ENCODE measurements at regions not wholly inside any gene's neighbourhood (a gene's known extent, or its start where the extent isn't known, plus 50 kb on each side); places are given as distances from the start of the nearest gene placed in this dataset.
"Not testable (repeated sequence)": the region's sequence is repeated elsewhere in the genome, so short reads cannot be mapped to it uniquely, and the experiment has no call there.

DNA sequence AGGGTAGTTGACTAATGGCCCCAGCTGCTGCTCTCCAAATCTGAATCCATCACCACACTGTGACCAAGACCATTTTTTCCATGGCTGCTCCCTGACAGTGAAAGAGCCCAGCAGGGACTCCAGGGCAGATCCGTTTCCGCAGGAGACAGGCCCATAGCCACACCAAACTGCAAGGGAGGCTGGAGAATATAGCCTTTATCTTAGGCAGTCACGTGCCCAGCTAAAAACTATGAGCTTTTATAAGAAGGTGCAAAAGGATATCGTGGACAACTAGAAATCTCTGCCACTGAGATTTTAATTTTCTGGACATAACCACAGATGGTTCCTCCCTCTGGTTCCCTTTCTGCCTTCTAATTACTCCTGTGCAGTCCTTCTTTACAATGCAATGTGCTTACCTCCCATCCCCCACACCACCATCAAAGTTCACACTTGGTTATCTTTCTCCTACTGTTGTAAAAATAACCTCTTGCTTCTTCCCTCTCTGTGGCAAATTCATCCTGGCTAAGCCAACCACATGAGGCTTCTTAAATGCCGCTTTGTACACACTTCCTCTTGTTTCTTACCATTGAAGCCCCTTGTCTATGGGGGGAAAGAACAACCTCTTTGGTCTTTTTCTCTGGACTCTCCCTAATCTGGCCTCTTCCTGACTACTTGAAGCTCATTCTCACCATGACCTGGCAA, 233.7 kb downstream of the SHQ1 start:
- Histone ChIP-seq H3K27ac (no peak overlapping the region), H3K9me3 (peaks cover 0 to 12% (median 0%) of the 10 kb centered on the region in 4 donors), H3K27me3 (no peaks in the 10 kb centered on the region), H3K4me1 (no peaks in the 10 kb centered on the region), H3K4me3 (no peak overlapping the region), H3K36me3 (no peaks in the 10 kb centered on the region)
- 74 to 87% methylated on average over 5 of the region's 5 CpGs for WGBS, 2 donors
- no peak for TF ChIP-seq POLR2A (IDR thresholded peaks at IDR 0.05)
- no peak for DNase-seq (ENCODE audit: low spot score in 2 of 2)

- Histone ChIP-seq H3K4me3 (no peak overlapping the region), H3K9me3 (peaks cover 0 to 12% (median 0%) of the 10 kb centered on the region in 4 donors), H3K36me3 (no peaks in the 10 kb centered on the region), H3K27me3 (no peaks in the 10 kb centered on the region), H3K27ac (no peak overlapping the region), H3K4me1 (no peaks in the 10 kb centered on the region)
- TF ChIP-seq POLR2A (IDR thresholded peaks at IDR 0.05), result no peak
- no peak for TF ChIP-seq EP300 (IDR thresholded peaks at IDR 0.05)
- TF ChIP-seq, protein P1, sequence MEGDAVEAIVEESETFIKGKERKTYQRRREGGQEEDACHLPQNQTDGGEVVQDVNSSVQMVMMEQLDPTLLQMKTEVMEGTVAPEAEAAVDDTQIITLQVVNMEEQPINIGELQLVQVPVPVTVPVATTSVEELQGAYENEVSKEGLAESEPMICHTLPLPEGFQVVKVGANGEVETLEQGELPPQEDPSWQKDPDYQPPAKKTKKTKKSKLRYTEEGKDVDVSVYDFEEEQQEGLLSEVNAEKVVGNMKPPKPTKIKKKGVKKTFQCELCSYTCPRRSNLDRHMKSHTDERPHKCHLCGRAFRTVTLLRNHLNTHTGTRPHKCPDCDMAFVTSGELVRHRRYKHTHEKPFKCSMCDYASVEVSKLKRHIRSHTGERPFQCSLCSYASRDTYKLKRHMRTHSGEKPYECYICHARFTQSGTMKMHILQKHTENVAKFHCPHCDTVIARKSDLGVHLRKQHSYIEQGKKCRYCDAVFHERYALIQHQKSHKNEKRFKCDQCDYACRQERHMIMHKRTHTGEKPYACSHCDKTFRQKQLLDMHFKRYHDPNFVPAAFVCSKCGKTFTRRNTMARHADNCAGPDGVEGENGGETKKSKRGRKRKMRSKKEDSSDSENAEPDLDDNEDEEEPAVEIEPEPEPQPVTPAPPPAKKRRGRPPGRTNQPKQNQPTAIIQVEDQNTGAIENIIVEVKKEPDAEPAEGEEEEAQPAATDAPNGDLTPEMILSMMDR (IDR thresholded peaks at IDR 0.05), result no peak
- no peak for DNase-seq (ENCODE audit: low spot score in 2 of 2)
- 96 to 100% methylated on average over 1 of the region's 1 CpG for WGBS, 2 donors
Observed at GRCh38 chr3:72613871-72614270, 234.4 kb downstream of the SHQ1 start.

- DNase-seq (ENCODE audit: low spot score in 2 of 2); H3K4me3 ChIP-seq; H3K4me1 ChIP-seq; H3K27ac ChIP-seq; H3K27me3 ChIP-seq; H3K9me3 ChIP-seq; H3K36me3 ChIP-seq: not testable (repeated sequence)
- WGBS, 2 donors, result 95 to 96% methylated on average over 5 of the region's 5 CpGs
Observed at GRCh38 chr3:72609114-72609513, 239.1 kb downstream of the SHQ1 start.

- no peaks in the 10 kb centered on the region for H3K36me3 ChIP-seq
- no peaks in the 10 kb centered on the region for H3K9me3 ChIP-seq
- no peak overlapping the region for H3K4me3 ChIP-seq
- H3K27ac ChIP-seq, result no peak overlapping the region
- TF ChIP-seq, protein P1 (IDR thresholded peaks at IDR 0.05), result no peak
- TF ChIP-seq POLR2A (IDR thresholded peaks at IDR 0.05) (no peak), EP300 (IDR thresholded peaks at IDR 0.05) (no peak)
- DNase-seq (ENCODE audit: low spot score in 2 of 2), result no peak
- 60 to 65% methylated on average over 6 of the region's 6 CpGs for WGBS, 2 donors
- peaks cover 0 to 3% (median 0%) of the 10 kb centered on the region in 4 donors for H3K4me1 ChIP-seq
- no peaks in the 10 kb centered on the region for H3K27me3 ChIP-seq
Observed at GRCh38 chr3:72606005-72606800, 242.0 kb downstream of the SHQ1 start.

DNA sequence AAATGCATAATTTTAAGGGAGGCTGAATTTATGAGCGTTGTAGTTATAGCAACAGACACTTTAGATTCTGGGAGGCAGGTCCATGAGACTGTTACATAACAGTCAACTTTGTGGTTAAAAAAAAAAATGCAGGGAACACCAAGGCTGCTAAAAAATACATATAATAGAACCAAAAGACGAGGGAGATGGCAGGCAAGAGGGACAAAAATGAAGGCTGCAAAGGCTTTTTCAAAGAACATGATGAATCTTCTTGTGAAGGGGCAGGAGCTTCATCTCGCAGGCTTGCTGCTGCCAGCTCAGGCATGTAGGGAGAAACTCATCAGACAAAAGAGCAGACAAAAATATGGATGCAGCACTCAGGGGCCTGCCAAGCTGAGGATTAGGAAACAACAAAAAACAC, 243.9 kb downstream of the SHQ1 start:
- no peak overlapping the region for H3K27ac ChIP-seq

More for the DNA sequence above, 243.9 kb downstream of the SHQ1 start:
- Histone ChIP-seq H3K9me3 (no peaks in the 10 kb centered on the region), H3K27me3 (no peaks in the 10 kb centered on the region), H3K4me1 (peaks cover 0 to 3% (median 0%) of the 10 kb centered on the region in 4 donors), H3K4me3 (no peak overlapping the region), H3K36me3 (no peaks in the 10 kb centered on the region)
- DNase-seq (ENCODE audit: low spot score in 2 of 2), result no peak
- WGBS, 2 donors, result 54 to 62% methylated on average over 3 of the region's 3 CpGs
- TF ChIP-seq EP300 (IDR thresholded peaks at IDR 0.05) (no peak), POLR2A (IDR thresholded peaks at IDR 0.05) (no peak)
- TF ChIP-seq, protein P1 (IDR thresholded peaks at IDR 0.05), result no peak
